MCF 10A (cell line): ENCODE measurements at regions not wholly inside any gene's neighbourhood (a gene's known extent, or its start where the extent isn't known, plus 50 kb on each side); places are given as distances from the start of the nearest gene placed in this dataset.

ENCODE experiments used
- BruUV-seq: library from RNA; stranded (reverse); fragments of 400-500 nt; replicated peaks from 2 replicates; lab custom pipeline; 2021; lab: Mats Ljungman, UMichigan
- CTCF ChIA-PET: fragments of 300-600 bp; sonication (Branson Sonifier 250); formaldehyde crosslinking; extraction: SDS; loops from one replicate; lab custom pipeline; 2021; ENCODE audit warnings: antibody characterized with exemption, inconsistent platforms; lab: Yijun Ruan, JAX
- POLR2A ChIA-PET: fragments of 300-600, 350-650 bp; sonication (Branson Sonifier 250); formaldehyde crosslinking; extraction: SDS; loops from one replicate; lab custom pipeline; 2020; ENCODE audit warnings: antibody characterized with exemption, inconsistent platforms; lab: Yijun Ruan, JAX
- DNase-seq: peaks from one replicate; pipeline ENCODE4 v3.0.0-alpha.2; 2018; ENCODE audit not compliant: unreplicated experiment
- H3K27ac Mint-ChIP-seq: one replicate; pipeline ENCODE4 v1.8.0; 2022; ENCODE audit warnings: mild to moderate bottlenecking, low read depth, mixed read lengths; ENCODE audit not compliant: unreplicated experiment
- H3K27me3 Mint-ChIP-seq: one replicate; pipeline ENCODE4 v1.8.0; 2022; ENCODE audit warnings: mixed read lengths; ENCODE audit not compliant: insufficient read depth, unreplicated experiment
- H3K36me3 Mint-ChIP-seq: one replicate; pipeline ENCODE4 v1.8.0; 2022; ENCODE audit warnings: mild to moderate bottlenecking, moderate library complexity, mixed read lengths; ENCODE audit not compliant: insufficient read depth, unreplicated experiment
- H3K4me1 Mint-ChIP-seq: one replicate; pipeline ENCODE4 v1.8.0; 2022; ENCODE audit warnings: mixed read lengths; ENCODE audit not compliant: insufficient read depth, unreplicated experiment
- H3K4me3 Mint-ChIP-seq: one replicate; pipeline ENCODE4 v1.8.0; 2022; ENCODE audit warnings: mild to moderate bottlenecking, moderate library complexity, mixed read lengths; ENCODE audit not compliant: unreplicated experiment
- H3K9me3 Mint-ChIP-seq: one replicate; pipeline ENCODE4 v1.8.0; 2022; ENCODE audit warnings: mixed read lengths; ENCODE audit not compliant: unreplicated experiment
- intact Hi-C: fragments of 100-400 bp; cut with micrococcal nuclease; formaldehyde crosslinking; loops from 2 replicates; pipeline ENCODE4 v1.14.1; 2022
- TF ChIP-seq, protein P1 (sequence below): fragments of 200-600 bp; IDR thresholded peaks from one replicate; pipeline ENCODE4 v1.8.0; 2022; ENCODE audit warnings: antibody characterized with exemption, mild to moderate bottlenecking; ENCODE audit not compliant: unreplicated experiment

DNA sequence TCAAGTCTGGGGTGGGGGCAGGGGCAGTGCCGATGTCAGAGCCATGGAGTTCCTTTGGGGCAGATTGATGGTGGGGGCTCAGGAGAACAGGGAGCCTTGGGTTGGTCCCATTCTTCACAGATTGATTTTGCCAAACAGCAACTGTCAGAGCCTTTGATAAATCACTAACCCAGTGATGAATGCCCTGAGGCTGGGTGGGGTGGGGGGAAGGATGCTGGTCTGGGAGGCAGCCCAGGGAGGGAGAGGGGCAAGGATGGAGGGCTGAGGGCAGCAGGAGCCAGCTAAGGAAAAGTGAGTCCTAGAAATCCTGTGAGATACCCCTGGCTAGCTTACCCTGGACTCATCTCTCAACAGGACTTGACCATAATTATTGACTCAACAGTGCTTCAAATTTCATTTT is 60.1 kb upstream of the ARAP3 start:
- no peak overlapping the region for H3K27ac Mint-ChIP-seq
- no peaks in the 10 kb centered on the region for H3K36me3 Mint-ChIP-seq
- ChIA-PET CTCF (interaction anchor here (0.6 to 1.7 kb wide), 2 partner anchors 41 to 137 kb away, joined by 3 to 9 read pairs; no protein-coding TSS in a partner anchor), POLR2A (no interaction called here)
- no peak overlapping the region for H3K4me3 Mint-ChIP-seq
- H3K27me3 Mint-ChIP-seq, result peaks cover 67% of the 10 kb centered on the region
- no peaks in the 10 kb centered on the region for H3K9me3 Mint-ChIP-seq
- no TSS peak for BruUV-seq
- DNase-seq, result no peak
- H3K4me1 Mint-ChIP-seq, result no peaks in the 10 kb centered on the region
- intact Hi-C loops, result no loop called here
- TF ChIP-seq, protein P1, sequence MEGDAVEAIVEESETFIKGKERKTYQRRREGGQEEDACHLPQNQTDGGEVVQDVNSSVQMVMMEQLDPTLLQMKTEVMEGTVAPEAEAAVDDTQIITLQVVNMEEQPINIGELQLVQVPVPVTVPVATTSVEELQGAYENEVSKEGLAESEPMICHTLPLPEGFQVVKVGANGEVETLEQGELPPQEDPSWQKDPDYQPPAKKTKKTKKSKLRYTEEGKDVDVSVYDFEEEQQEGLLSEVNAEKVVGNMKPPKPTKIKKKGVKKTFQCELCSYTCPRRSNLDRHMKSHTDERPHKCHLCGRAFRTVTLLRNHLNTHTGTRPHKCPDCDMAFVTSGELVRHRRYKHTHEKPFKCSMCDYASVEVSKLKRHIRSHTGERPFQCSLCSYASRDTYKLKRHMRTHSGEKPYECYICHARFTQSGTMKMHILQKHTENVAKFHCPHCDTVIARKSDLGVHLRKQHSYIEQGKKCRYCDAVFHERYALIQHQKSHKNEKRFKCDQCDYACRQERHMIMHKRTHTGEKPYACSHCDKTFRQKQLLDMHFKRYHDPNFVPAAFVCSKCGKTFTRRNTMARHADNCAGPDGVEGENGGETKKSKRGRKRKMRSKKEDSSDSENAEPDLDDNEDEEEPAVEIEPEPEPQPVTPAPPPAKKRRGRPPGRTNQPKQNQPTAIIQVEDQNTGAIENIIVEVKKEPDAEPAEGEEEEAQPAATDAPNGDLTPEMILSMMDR, result no peak

DNA sequence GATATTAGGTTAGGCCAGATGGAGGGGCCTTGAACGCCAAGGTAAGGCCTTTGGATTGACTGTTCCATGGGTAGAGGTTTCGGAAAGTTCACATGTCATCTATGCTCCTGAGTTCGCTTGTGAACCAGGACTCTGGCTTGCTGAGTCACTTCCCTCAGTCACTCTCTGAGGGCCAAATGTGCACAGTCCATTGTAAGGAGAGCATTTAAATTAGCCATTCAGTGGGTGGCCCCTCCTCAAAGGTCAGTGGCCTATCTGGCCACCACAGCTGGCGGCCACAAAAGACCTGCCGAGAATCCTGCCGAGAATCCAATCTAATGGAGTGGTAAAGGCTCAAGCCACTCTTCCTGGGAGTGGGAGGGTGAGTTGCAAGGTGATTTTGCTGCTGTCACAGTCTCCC is 58.9 kb upstream of the ARAP3 start:
- H3K27ac Mint-ChIP-seq, result no peak overlapping the region
- intact Hi-C loops, result no loop called here
- TF ChIP-seq, protein P1, result no peak
- POLR2A ChIA-PET, result interaction anchor here (0.9 kb wide), 1 partner anchor 11 kb away, joined by 3 read pairs; no protein-coding TSS in a partner anchor
- no peaks in the 10 kb centered on the region for H3K4me1 Mint-ChIP-seq
- H3K9me3 Mint-ChIP-seq, result no peaks in the 10 kb centered on the region
- CTCF ChIA-PET, result interaction anchor here (0.6 to 1.1 kb wide), 2 partner anchors 71 to 72 kb away, joined by 3 to 4 read pairs; no protein-coding TSS in a partner anchor
- BruUV-seq, result no TSS peak
- no peak for DNase-seq
- H3K36me3 Mint-ChIP-seq, result no peaks in the 10 kb centered on the region
- no peak overlapping the region for H3K4me3 Mint-ChIP-seq
- peaks cover 73% of the 10 kb centered on the region for H3K27me3 Mint-ChIP-seq

DNA sequence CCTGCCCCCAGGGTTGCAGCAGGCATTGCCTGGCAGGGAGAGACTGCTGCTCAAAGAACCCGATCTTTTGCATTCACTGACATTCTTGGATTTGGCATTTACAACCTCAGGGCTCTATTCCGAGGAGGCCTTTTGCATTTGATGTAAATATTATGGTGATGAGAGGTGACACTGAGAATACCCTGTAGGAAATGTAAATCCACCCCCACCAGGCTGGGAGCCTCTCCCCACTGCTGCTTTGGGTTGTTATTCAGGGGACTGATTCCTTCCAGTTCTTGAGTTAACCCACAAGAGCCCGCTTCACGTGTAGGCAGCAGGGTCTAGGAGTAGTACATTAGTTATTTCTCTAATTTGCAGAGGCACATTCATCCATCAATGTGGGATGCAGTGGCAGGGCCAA is 55.5 kb upstream of the ARAP3 start:
- ChIA-PET CTCF (interaction anchor here (0.6 to 2.1 kb wide), 2 partner anchors 46 to 681 kb away, joined by 4 to 5 read pairs; no protein-coding TSS in a partner anchor), POLR2A (no interaction called here)
- no peak overlapping the region for H3K4me3 Mint-ChIP-seq
- H3K36me3 Mint-ChIP-seq, result no peaks in the 10 kb centered on the region
- H3K9me3 Mint-ChIP-seq, result no peaks in the 10 kb centered on the region
- BruUV-seq, result no TSS peak
- H3K27me3 Mint-ChIP-seq, result peaks cover 62% of the 10 kb centered on the region
- no peak for DNase-seq
- H3K4me1 Mint-ChIP-seq, result no peaks in the 10 kb centered on the region
- intact Hi-C loops, result no loop called here
- H3K27ac Mint-ChIP-seq, result no peak overlapping the region
- TF ChIP-seq, protein P1, result no peak

DNA sequence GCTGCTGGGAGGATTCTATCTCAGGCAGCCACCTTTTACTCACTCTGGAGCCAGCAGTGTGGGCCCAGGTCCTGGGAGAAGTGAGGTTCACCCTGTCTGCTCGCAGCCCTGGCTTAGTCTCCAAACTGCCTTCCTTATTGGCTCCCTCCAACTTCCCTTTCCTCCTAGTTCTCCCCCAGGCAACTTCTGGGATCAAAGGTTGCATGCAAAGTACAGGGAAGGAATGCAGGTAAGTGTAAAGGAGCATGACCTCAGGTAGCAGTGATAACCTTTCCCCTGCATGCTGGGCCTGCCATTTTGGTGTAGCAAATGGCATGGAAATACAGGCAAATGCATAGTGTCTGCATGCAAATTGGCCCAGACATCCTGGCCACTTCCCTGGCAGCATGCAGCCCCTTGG is 53.8 kb upstream of the ARAP3 start:
- Mint-ChIP-seq H3K4me1 (no peaks in the 10 kb centered on the region), H3K27ac (no peak overlapping the region), H3K27me3 (peaks cover 58% of the 10 kb centered on the region), H3K9me3 (no peaks in the 10 kb centered on the region), H3K4me3 (no peak overlapping the region), H3K36me3 (no peaks in the 10 kb centered on the region)
- ChIA-PET CTCF (interaction anchor here (0.6 to 1.3 kb wide), 2 partner anchors 34 to 139 kb away, joined by 3 to 4 read pairs; no protein-coding TSS in a partner anchor), POLR2A (no interaction called here)
- BruUV-seq, result no TSS peak
- intact Hi-C loops, result loop anchor here (1.0 to 2.0 kb wide), 3 partner anchors 7 to 43 kb away; no protein-coding TSS in a partner anchor
- DNase-seq, result no peak
- TF ChIP-seq, protein P1, result no peak
